HPDE6-E6E7 (cell line): ENCODE measurements at regions not wholly inside any gene's neighbourhood (a gene's known extent, or its start where the extent isn't known, plus 50 kb on each side); places are given as distances from the start of the nearest gene placed in this dataset.

Experiments
- DNase-seq: peaks from one replicate; pipeline ENCODE4 v3.0.0; 2011; ENCODE audit warnings: missing footprints; ENCODE audit errors: extremely low spot score

DNA sequence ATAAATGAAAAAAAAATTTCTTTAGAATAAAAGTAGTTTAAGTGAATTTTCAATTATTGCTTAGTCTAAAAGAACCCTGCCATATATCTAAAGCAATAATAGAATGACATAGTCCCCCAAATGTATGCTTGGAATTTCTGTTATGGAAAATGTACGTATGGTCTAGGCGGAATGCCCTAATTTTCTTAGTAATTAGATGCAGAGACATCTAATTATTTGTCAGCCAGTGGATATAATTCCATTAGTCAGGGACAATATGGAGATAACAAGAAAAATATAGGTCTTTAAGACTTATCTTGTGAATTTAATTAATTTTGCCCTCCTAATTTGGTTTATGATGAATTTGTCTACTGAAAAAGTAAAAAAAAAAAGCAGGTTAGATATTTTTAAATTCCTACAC is 460.9 kb upstream of the SOX11 start:
- no peak for DNase-seq

DNA sequence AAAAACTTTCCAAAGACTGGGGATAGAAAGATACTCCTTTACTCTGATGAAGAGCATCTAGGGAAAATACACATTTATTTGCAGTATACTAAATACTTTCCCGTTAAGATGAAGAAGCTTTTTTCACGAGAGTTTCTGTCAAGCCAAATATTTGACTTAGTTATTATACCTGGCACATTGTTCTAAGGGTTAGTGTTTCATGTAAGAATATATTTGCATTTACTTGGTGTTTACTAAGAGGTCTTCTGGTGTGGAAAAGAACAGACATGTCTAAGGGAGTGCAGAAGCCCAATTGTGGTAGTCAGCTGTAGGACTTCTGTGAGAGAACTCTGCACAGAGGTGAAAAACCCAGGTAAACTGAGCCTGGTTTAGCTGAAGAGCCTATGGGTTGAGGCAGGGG is 457.6 kb upstream of the SOX11 start:
- DNase-seq: no peak

DNA sequence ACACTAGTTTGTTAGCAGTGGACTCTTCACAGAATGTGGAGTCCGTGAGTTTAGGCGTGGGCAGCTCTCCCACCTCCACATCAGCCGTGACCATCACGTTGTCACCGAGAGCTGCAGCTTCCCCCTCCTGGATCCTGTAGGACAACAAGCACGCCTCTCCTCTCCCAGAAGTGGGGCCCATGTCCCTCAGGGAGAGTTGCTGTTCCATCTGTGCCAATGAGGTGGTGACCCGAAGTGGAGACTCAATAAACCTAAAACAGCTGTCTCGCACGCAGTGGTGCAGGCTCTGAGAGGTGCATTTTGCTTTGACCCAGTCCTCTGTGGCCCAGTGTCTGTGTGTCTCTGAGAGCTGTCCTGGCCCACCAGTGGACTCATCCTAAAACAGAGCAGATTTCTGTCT is 456.5 kb upstream of the SOX11 start:
- DNase-seq: no peak

DNA sequence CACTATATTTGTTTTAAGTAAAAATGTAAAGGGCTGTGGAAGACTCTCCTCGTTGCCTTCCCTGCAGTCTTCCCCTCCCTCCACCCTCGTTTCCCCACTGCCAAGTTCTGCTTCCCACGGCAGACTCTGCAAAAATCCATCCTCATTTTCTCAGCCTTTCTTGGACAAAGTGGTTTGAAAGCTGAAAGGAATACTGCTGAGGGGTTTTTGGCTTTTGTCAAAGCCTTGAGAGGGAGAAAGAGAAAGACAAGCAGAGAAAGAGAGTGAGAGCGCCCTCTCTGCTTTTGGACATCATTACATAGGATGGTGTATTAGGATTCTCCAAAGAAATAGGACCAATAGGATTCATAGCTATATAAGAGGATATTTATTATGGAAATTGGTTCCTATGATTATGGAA is 455.9 kb upstream of the SOX11 start:
- DNase-seq: no peak

DNA sequence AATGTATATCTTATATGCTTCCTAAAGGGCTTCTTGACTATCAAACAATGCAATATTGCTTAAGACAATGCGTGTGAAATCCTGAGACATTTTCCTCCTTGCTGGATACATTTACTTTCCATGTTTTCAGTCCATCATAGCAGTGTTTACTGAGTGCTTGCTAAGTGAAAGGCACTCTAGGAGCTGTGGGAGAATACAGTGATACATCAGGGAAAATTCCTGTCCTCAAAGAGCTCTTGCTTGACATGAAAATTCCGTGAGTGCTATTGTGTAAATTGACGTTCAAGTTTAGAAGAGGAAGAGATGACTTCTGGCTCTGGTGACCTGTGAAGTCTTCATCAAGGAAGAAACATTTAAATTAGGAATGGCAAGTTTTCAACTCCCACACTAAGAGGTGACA is 449.4 kb upstream of the SOX11 start:
- DNase-seq: no peak

DNA sequence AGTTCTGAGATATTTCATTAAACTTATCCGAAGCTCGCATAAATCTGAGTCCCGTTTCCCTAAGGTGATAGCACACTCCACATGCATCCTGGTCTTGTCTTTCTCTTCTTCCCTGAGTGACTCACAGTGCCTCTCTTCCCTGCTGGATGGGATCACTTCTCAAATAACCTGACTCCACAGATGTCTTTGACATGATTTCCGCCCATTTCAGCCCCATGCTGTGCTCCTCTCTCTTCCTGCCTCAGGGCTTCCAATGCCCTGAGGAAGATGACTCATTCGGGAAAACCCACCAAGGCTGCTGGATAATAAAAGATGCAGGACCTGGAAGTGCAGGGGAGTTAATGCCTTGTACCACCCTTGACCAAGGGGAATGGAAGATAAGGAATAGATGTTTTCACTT is 441.7 kb upstream of the SOX11 start:
- no peak for DNase-seq

DNA sequence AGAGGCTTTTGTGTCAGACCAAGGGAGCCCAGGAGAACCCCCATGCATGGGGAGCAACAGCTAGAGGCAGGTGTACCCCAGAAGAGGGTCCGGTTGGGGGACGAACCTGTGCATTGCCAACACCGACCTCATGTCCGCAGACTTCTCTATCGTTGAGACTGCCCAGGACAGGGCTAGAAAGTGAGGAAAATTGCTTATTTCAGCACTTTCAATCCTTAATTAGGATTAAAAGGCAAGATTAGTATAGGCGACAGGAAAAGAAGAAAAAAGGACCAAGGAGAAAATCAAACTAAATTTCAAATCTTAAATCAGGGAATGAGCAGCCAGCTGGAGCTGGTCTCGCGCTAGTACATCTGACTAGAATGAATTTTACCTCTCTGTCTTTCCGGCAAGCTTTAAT is 438.9 kb upstream of the SOX11 start:
- no peak for DNase-seq

DNA sequence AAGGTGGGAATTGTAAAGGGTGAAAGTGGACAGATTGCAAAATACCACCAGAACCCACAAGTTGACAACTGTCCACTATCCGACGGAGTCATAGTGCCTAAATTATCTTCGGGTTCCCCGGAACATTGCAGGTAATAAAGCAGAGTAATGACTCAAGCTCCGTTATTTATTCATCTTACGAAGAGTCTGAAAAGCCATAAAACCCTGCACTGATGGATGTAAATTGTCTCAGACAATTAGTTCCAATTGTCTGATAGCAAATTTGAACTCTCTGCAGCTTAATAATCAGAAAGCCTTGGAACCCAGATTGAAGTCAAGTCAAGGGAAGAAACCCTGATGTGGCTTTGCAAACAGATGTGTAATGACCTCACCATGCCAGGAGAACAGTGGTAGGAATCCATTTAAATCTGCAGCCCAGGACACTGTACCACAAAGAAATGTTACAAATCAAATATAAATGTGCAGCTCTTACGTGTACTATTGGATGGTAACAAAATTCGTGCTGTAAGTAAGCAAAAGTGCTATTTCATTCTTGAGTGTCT is 437.3 kb upstream of the SOX11 start:
- DNase-seq: no peak

DNA sequence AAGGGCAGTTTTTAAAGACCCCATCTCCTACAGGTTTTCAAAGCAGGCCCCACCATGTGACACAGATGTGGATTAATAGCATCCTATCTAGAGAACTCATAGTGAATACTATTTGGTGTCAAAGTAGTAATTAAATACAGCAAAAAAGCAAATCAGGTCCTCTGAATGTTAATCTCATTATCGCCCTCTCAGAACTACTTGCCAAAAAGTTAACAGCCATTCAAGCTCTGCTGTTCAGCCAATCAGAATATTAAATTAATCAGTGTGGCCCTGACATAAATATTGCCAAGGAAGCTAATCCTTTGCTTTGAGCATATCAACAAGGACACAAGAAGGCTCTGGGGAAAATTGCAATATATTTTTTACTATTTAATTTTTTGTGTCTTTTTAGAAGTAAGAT is 428.9 kb upstream of the SOX11 start:
- DNase-seq: no peak

DNA sequence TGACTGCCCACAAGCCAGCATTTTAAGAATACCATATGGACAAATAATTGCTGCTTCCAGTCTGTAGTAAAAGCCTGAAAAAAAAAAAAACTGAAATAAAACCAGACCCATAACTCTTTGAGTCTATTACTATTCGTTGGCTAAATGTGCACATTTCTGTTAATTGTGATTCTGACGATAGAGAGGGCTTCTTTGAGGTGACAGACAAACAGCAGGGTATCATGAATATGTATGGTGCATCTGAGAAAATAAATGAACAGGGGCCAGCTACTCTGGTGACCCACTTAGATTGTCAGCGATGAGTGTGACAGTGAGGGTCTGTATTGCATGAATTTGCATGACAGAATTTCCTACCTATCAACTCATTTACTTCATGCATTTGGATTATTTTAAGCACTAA is 427.8 kb upstream of the SOX11 start:
- no peak for DNase-seq

DNA sequence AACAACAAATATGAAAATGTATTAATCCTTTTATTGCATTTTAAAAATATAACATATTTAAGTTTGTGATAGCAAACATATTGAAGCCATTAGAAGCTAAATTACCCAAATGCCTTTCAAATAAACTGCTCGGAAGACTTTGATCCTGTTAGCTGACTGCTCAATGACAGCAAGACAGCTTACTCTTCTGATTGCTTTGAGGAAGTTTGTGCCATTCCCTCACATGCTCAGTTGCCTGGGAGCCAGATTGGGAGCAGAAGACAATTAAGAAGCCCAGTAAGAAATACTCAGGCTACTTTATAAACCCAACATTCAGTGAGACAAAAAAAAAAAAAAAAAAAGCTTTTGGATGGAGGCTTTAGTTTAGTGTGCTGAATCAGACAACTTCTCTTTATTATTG is 407.1 kb upstream of the SOX11 start:
- no peak for DNase-seq

DNA sequence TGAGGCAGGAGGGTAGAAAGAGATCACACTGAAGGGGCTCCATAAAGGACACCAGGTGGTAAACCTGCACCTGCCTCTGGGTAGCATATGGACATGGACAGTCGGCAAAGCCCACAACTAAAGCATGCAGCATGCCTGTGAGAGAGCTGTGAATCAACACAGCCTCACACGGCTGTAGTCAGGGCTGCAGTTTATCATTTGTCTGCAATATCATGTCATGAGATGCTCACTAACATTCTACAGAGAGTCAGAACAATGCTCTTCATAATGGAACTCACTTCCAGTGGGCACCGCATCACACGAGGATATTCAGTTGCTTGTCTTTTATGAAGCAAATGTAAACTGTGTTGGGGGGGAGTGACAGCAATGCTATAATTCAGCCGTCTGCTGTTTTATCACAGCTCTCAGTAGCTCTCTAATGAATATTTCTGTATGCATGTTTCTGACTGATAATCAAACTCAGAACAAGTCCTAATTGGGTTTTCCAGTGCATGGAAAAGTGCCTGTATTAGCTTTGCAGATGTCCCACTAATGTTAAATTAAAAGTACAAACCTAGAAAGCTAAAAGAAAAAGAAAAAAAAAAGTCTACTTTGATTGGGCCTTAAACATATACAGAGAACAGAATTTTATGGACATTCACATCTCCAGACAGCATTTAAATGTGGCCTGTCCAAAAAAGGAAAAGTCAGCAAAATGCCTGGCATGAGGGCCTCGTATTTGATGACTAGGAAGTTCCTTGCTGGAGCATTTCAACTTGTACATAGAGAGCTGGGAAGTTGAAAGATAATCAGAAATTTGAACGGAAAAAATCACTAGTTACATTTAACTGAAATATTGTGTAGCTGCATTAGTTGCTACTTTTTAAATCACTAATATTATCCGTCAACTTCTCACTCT is 406.1 kb upstream of the SOX11 start:
- no peak for DNase-seq

DNA sequence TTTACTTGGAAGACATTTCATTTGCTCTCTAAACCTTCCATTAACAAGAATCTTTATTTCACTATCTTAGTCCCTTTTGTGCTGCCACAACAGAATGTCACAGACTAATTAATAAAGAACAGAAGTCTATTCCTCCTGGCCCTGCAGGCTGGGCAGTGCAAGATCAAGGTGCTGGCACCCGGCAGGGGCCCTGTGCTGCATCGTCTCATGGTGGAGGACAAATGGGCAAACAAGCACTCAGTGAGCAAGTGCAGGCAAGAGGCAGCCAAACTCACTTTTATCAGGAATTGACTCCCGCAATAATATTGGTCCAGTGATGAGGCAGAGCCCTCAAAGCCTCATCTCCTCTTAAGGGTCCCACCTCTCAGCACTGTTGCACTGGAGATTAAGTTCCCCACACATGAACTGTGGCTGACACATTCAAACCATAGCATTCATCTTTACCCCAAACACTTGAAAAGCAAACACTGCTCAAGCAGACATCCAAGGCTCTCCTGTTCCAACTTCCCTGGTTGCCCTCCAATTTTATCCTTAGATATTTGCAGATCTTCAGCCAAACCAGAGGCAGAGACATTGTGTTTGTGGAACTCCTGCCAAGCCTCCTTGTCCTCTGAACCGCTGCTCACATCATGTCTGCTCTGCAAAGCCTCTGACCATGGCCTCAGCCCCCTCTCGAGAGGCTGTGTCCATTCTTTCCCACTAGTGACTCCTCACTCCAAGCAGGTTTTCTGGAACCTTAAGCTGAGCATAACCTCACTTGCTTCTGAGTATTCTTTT is 404.4 kb upstream of the SOX11 start:
- no peak for DNase-seq

DNA sequence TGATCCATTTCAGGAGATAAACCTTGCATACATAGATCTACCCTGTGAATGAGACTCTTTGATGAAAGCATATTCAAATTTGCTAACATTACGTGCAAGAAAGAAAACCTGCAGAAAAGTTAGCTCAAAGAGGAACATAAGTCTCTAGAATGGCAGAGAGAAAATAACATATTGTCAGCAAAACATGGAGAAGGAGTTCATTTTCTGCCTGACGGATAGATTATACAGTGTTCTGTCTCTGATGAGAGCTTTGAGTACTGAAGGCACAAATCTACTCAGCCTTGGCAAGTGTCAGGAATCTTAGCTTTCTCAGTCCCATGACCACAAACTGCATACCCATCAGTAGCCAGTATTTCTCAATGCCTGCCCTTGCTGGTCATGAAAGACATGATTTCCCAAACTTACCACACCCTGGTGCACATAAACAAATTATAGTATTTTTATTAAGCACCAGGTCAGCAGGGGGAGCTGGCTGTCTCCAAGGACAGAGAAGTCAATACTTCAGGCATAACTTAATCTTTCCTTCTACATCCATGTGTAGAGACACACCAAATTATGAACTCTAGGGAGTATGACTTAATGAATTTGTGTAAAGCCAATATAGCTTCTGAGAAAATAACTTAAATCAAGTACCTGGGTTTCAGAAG is 401.2 kb upstream of the SOX11 start:
- DNase-seq: no peak

DNA sequence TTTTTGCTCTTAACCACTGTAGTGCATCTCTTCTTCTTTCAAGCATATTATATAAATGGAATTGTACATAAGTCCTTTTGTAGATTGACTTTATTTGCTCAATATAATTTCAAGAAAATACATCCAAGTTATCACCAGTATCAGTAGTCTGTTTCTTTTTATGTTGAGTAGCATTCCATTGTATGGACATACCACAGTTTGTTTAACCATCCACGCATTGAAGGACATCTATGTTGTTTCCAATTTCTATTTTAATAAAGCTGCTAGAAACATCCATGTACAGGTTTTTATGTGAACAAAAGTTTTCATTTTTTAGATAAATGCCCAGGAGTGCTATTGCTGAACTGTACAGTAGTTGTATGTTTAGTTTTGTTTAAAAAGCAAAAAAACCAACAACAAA is 387.5 kb upstream of the SOX11 start:
- DNase-seq: no peak

DNA sequence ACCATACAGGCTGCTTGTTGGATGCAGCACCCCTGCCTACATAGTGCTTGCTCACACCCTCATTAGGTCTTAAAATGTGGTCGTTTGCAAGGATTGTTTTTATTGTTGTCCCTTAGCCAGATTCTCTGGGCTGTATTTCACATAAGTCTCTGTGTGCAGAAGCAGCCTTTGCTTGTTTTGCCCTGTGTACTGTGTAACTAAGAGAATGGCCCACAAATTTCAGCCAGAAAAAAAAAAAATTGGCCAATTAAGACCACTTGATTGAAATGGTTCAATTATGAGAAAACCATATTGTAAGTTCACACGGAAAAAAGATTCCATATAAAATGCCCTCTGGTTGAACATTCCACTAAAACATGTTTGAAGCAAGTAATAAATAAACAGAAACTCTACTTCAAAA is 377.1 kb upstream of the SOX11 start:
- no peak for DNase-seq

DNA sequence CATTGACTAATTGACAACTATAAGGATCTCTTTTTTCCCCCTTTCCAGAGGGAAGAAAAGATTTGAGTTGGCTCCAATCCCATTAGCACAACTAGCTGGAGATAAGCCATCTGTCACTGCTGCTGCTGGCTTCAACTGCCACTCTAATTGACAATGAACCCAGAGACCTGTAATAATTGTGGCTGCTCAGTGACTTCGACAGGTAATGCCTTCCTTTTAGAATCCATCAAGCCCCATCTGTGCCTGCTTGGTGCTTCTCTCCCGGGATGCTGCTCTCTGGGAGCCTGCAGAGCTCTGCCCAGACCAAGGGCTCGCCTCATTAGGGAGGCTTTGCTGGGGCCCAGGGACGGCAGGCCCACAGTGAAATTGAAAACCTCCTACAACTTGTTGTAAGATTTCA is 376.7 kb upstream of the SOX11 start:
- no peak for DNase-seq

DNA sequence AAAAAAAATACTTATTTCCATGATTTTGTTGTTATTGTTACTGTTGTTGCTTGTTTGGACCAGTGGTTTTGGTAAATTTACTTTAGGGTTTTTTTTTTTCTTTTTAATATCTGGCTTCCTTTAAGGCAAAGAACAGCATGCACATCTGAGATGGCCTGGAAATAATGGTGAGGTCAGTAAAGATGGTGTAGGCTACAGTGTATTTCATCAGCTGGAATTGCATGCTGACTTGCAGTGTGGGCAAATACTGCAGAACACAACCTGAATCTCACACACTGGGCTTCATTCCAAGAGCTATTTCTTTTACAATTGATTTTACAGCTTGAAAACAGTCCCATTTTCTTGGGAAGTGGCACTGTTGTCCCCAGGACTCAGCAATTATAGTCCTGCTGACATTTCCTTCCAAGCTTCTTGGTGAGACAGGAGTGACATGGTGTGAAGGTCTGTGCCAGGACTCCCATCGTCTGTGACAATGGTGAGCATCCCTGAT is 376.1 kb upstream of the SOX11 start:
- DNase-seq: no peak

DNA sequence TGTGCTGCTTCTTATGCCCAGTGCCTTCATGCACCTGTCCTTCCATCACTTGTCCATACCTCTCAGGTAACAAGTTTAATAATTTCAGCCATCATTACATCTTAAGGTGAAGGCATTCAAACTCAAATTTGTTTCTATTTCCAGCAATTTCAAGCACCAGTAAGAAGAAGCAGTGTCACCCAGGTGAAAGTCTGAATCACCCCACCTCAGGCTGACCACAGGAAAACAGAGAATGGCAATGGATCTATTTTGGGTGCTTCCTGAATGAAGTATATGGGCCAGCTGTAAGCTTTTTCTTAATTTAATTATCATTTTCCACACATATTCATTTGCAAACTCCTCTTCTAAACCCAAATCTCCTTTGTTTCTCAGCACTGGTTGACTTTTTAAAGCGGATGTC is 372.7 kb upstream of the SOX11 start:
- DNase-seq: no peak

DNA sequence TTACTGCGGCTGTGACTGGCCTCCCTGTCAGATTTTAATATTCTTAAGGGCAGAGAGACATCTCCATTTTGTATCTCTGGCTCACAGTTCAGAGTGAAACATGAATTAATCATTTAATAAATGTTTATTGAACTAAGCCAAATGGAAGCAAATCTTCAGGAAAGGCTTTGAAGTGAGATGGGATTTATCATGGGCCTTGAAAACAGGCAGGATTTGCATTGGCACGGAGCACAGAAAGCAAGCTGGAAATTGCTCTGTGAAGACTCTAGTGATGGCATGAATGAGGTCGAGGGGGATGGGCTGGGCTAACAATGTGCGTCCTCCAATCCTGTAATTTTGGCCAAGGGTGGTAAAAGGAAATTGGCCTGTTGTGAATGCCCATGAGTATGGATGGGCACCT is 369.8 kb upstream of the SOX11 start:
- DNase-seq: no peak

DNA sequence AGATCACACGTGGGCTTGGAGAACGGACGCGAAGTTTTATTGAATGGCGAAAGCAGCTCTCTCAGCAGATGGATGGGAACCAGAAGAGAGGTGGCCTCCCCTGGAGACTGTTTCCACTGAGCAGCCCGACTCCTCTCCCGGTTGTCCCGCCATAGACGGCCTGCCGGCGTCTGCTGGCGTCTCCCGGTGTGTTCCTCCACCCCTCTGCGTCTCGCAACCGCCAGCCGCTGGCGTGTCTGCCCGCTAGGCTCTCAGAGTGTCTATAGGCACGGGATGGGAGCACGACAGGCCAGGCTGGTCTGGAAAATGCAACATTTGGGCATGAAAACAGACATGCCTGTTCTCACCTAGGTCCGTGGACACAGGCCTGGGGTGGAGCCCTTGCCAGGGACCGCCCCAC is 366.7 kb upstream of the SOX11 start:
- no peak for DNase-seq

DNA sequence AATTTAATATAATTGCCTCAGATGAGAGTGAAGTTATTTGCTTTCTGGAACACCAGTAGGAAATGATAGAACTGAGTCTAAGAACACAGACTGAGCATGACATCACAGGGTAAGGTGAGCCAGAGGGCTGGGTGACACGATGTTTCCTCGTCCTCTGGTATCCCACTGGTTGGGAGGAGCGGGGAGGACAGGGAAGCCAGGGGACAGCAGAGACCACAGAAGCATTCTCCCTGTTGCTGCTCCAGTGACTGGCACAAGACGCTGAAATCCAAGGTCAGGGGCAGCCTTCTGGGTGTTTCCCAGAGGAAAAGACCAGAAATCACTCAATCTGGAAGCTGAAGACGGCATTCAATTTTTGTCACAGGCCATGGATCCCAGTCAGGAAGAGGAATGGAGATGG is 363.4 kb upstream of the SOX11 start:
- DNase-seq: no peak
